Hematopoietic multipotent progenitor cell (in vitro differentiated cells): ENCODE measurements at regions not wholly inside any gene's neighbourhood (a gene's known extent, or its start where the extent isn't known, plus 50 kb on each side); places are given as distances from the start of the nearest gene placed in this dataset.

ENCODE experiments used
- DNase-seq, 3 donors: peaks; one replicate each; pipeline ENCODE4 v3.0.0-alpha.2; 2011 to 2015; ENCODE audit warnings: low read depth in 2 of 3, low spot score in 2 of 3

DNA sequence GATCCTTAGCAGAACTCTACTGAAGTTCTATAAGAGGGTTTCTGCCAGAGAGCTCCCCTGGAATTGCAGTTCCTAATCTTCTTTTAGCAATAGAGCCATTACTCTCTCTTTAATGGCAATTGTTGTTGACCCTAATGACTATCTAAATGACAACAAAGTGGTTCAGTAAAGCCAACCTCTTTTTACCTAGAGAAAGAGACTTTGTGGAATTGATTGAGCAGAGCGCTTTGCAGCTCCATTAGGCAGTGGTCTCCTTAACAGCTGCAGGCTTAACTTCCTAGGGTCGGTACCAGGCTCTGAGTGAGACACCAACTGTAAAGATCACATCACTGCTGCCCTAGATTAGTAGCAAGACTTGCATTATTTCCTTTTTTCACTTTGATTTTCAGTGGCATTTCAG, 1472.9 kb upstream of the TENM3 start:
- no peak for DNase-seq

DNA sequence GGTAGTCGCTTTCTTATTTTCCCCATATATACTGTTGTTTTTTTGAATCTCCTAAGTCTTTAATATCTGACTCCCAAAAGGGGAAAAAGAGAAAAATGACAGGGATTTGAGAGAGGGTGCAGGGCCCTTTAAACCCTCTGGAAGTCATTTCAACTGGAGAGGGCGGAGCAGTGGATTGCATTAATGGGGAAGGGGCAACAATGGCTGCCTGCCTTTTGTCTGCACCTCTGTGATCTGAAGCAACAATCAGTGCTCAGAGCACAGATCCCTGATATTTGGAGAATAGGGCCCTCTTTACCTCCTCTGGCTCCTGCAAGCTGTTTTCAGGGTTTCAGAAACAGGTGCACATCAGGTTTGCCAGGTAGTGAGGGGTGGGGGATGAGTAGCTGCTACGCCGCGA, 1458.3 kb upstream of the TENM3 start:
- no peak for DNase-seq

DNA sequence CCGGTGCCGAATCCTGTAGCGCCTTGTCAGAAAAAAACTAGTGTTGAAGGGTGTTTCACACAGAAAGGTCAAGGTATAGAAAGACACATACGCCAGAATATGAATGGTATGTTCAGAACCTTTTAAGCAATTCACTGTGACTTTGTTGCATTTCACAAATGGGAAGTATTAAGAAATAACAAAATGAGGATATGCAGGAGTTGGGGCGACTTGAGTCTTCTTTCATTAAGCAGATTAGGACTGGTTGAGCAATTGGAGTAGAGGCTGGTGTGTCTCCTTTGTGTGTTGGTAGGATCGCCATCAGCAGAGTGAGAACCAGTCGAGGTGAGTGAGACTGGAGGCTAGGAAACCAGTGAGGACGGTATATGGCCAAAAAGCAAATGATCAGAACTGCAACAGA, 1454.5 kb upstream of the TENM3 start:
- DNase-seq: no peak

DNA sequence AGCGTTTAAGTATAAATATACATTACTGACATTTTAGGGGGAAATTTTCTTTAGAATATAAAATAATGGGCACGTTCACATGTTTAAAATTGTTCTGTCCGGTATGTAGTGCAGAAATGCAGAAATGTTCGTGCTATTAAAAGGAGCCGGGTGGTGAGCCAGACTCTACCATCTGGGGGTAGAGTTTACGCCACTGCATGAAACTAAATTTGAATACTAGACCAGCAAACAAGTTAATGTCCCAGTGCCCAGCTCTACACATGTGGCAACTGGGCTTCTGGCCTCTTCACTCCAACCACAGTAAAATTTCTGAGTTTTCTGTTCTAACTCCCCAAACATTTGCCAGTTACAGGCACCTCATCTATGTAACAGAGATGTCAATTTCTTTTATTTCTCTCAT, 1453.3 kb upstream of the TENM3 start:
- DNase-seq: no peak

- DNase-seq: no peak
These were observed 1452.7 kb upstream of the TENM3 start for GRCh38 chr4:180790471-180790870.

DNA sequence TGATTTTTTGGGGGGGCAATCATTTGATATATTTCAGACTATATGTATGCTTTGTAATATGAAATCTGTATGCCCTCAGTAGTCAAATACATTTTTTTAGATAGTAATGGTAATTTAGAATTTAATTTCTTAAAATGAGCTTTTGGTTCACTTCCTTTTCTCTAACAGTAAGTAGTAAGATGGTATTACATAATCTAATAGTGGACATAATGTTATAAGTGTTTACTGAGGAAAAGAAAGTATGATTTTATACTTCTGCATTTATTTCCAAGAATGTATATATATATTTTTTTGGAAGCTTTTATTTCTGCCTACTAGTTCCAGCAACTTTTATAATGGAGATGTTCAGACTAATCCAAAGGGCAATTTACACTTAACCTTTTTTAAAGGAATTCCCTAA, 1450.7 kb upstream of the TENM3 start:
- no peak for DNase-seq

- no peak for DNase-seq
These were observed 1448.9 kb upstream of the TENM3 start for GRCh38 chr4:180794333-180794732.

- no peak for DNase-seq
These were observed 1445.1 kb upstream of the TENM3 start for GRCh38 chr4:180798036-180798577.

DNA sequence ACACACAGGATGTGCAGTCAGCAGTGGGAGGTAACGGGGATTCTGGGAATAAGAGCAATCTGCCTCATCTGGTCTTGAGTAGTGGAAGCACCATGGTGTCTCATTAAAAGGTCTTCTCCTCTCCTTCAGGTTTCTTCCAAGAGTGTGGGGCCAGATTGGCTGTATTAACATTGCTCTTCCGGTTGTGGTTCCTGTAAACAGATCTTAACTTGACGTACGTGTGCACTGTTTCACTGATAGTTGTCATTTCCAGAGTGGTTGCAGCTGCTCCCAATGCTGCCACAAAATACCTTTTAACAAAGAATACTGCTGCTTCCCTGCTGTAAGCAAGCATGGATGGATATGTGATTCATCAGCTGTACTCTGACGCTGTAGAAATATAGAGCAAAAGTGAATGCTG, 1443.4 kb upstream of the TENM3 start:
- DNase-seq: no peak

- DNase-seq: no peak
These were observed 1438.1 kb upstream of the TENM3 start for GRCh38 chr4:180805101-180805500.

DNA sequence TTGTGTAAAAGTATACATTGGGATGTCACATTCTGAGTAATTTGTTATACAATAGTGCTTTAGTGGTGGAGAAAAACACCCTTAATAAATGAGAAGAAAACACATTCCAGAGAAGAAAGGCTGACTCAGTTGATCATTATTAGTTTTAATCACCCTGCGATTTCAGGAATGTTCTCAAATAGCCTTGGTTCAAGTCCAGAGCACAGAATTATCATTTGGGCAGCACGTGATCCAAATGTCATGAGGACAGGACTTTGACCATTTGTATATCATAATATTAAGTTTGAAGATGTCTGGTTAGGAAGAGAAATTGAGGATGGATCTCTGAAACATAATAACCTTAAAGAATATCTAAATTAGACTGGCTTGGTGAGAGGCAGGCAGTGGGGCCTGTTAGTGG, 1434.3 kb upstream of the TENM3 start:
- no peak for DNase-seq

DNA sequence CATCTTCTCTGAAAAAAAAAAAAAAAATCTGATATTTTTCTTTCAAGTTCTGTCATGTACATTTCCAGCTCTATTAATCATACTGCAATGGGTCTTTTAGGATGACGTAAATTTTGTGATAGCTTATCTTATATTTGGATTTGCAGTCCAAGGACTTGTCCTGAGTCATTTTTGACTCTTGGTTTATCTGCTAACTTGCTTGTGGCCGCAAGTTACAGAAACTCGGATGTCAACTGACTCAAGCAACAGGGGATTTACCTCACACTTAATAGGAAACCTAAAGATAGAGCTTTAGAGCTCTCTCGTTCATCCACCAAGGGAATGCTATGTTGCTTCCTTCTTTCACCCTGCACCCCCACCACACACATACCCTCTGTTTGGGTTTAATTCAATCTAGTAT, 1433.8 kb upstream of the TENM3 start:
- no peak for DNase-seq

GRCh38 chr4:180810581-180810980, 1432.6 kb upstream of the TENM3 start:
- DNase-seq: no peak

DNA sequence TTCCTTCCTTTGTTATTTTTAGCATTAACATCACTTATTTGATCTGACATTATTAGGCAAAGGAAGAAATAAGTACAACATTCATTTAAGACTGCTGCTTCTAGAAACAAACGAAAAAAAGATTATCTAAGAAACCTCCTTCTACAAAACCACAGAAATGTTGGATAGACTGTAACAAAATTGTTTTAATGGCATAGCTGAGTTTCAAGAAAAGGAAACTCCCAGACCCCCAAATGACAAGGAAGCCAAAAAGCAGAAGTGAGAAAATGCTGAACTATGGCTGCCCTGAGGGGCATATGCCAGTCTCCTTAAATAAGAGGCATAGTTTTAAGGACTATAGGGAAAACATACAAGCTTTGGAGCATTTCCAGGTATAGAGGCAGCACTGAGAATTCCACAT, 1431.6 kb upstream of the TENM3 start:
- DNase-seq: peak in 1 of 3 donors; percentile 56

GRCh38 chr4:180812783-180813182, 1430.4 kb upstream of the TENM3 start:
- DNase-seq: no peak

GRCh38 chr4:180814875-180815417, 1428.3 kb upstream of the TENM3 start:
- DNase-seq: no peak

DNA sequence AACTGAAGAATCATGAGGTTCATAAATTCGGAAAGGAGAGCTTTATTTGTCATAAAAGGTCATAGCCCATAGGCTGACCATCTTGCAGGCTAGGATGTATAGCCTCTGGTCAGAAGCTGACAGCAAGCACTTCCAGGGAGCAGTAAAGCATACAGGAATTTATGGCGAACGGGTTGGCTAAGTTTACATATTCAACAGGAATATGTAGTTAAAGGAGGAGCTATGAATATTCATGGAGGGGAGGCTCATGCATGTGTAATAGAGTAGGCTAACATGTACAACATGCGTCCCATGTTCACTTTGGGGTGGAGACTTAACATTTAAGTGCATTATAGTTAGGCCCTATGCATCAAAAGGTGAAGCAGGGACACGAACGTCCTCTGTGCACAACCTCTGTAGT, 1425.7 kb upstream of the TENM3 start:
- no peak for DNase-seq

GRCh38 chr4:180823108-180823507, 1420.1 kb upstream of the TENM3 start:
- DNase-seq: no peak

DNA sequence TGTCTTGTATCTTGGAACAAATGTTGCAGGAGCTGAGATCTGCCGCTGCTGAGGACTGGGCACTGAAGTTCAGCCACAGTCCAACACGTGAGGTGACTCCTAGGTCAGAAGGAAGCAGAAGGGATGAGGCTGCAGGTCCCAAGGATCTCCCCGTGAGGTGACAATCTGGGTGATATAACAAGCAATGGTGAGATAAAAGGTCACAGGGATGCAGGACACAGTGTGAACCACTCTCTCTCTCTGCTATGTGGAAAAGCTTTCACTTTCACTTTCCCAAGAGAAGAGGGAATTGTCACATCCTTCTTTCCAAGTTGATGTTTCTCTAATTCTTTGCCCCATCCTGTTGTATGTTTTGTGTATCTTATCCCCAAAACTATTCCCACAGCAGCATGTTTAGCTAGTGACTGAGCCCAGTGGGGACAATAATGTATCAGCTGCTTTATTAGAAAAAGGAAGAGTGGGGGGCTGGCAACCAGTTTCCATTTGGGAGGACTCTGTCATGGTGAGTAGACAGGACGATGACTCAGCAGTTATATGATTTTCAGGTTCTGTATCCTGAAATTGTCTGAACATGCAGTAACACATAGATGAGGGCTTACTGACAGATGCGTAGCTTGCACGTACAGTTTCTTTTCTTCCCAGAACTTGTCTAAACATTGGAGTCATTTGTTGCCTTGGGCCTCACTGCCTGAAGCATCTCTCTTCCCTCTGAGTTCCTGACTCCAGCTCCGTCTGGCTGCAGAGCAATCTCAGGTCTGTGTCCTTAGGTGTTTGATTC, 1415.8 kb upstream of the TENM3 start:
- DNase-seq: peak in 1 of 3 donors; percentile 25

GRCh38 chr4:180828455-180829018, 1414.7 kb upstream of the TENM3 start:
- DNase-seq: peak in 2 of 3 donors; percentile 22 to 53

DNA sequence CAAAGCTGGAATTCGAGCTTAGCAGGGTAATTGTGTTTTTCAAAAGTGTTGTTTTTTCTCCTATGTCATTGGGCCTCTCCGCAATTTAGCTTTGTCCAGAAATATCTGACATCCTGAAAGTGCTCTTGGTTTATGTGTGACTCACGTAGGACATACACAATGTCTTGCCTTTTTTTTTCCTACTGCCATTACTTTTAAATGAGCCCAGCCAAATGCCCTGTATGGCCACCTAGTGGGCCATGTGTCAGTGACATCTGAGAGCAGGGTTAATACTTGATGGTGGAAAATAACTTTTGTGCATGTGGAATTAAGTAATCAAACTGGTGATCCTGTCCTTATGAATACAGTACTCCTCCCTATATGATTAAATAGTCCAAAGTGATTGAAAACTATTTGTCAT, 1411.1 kb upstream of the TENM3 start:
- DNase-seq: no peak

DNA sequence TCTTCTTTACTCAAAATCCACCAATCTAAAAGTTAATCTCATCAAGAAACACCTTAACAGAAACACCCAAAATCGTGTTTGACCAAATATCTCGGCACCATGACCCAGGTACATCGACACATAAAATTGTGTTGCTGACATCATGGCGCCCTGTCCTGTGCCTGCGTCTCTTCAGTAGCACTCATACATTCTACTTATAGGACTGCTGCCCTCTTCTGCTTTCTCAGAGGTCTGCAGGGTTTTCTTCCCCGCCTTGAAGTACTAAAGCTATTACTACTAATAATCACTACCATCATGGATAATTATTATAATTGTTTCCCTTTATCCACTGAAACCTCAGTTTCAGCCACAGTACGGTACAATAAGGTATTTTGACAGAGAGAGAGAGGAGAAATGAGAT, 1403.1 kb upstream of the TENM3 start:
- DNase-seq: no peak
